WERI-Rb-1 (cell line): ENCODE measurements at regions not wholly inside any gene's neighbourhood (a gene's known extent, or its start where the extent isn't known, plus 50 kb on each side); places are given as distances from the start of the nearest gene placed in this dataset.

Experiments used
- DNase-seq: peaks from one replicate; pipeline ENCODE4 v3.0.0-alpha.2; 2020
- H3K27ac ChIP-seq: fragments of 250-450 bp; sonication (Bioruptor Pico); 2 replicates; pipeline ENCODE4 v1.5.1; 2020; ENCODE audit warnings: mild to moderate bottlenecking, moderate library complexity
- H3K27me3 ChIP-seq: fragments of 250-450 bp; sonication (Bioruptor Pico); 2 replicates; pipeline ENCODE4 v1.5.1; 2021; ENCODE audit warnings: mild to moderate bottlenecking, low read depth, moderate library complexity; ENCODE audit not compliant: insufficient read depth, severe bottlenecking
- H3K36me3 ChIP-seq: fragments of 250-450 bp; sonication (Bioruptor Pico); 2 replicates; pipeline ENCODE4 v1.5.1; 2020; ENCODE audit warnings: mild to moderate bottlenecking, moderate library complexity
- H3K4me3 ChIP-seq: 2 replicates; pipeline ENCODE4 v1.5.1; 2011; ENCODE audit warnings: low read depth, mild to moderate bottlenecking, control low read depth, low read length
- H3K9me3 ChIP-seq: fragments of 250-450 bp; sonication (Bioruptor Pico); 2 replicates; pipeline ENCODE4 v1.5.1; 2021; ENCODE audit warnings: mild to moderate bottlenecking, moderate library complexity; ENCODE audit not compliant: severe bottlenecking
- CTCF ChIP-seq: IDR thresholded peaks from 2 replicates; pipeline ENCODE4 v1.5.1; 2011; ENCODE audit warnings: low read depth, mild to moderate bottlenecking, control low read depth, inconsistent platforms, low read length

GRCh38 chr21:21806711-21807597 lies 808.7 kb downstream of the NCAM2 start:
- Histone ChIP-seq H3K36me3 (no peaks in the 10 kb centered on the region), H3K27ac (no peak overlapping the region), H3K27me3 (peaks cover 4% of the 10 kb centered on the region), H3K9me3 (no peaks in the 10 kb centered on the region), H3K4me3 (no peak overlapping the region)
- no peak for DNase-seq
- no peak for TF ChIP-seq CTCF

GRCh38 chr21:21807598-21807903 lies 809.3 kb downstream of the NCAM2 start:
- TF ChIP-seq CTCF = no peak
- DNase-seq = no peak

GRCh38 chr21:21813289-21813688 lies 815.1 kb downstream of the NCAM2 start:
- Histone ChIP-seq H3K36me3 (no peaks in the 10 kb centered on the region), H3K9me3 (no peaks in the 10 kb centered on the region), H3K27me3 (peaks cover 3% of the 10 kb centered on the region), H3K4me3 (no peak overlapping the region), H3K27ac (no peak overlapping the region)
- no peak for TF ChIP-seq CTCF
- DNase-seq = no peak

More at GRCh38 chr21:21807598-21807903, 809.3 kb downstream of the NCAM2 start:
- peaks cover 4% of the 10 kb centered on the region for H3K27me3 ChIP-seq
- no peaks in the 10 kb centered on the region for H3K36me3 ChIP-seq
- no peak overlapping the region for H3K27ac ChIP-seq
- no peaks in the 10 kb centered on the region for H3K9me3 ChIP-seq
- no peak overlapping the region for H3K4me3 ChIP-seq

GRCh38 chr21:21813934-21814333 lies 815.7 kb downstream of the NCAM2 start:
- Histone ChIP-seq H3K9me3 (no peaks in the 10 kb centered on the region), H3K27me3 (peaks cover 3% of the 10 kb centered on the region), H3K27ac (no peak overlapping the region), H3K4me3 (no peak overlapping the region), H3K36me3 (no peaks in the 10 kb centered on the region)
- DNase-seq = no peak
- TF ChIP-seq CTCF = no peak

GRCh38 chr21:21816778-21817177 lies 818.6 kb downstream of the NCAM2 start:
- no peak for DNase-seq
- no peaks in the 10 kb centered on the region for H3K9me3 ChIP-seq
- no peak overlapping the region for H3K4me3 ChIP-seq
- H3K27me3 ChIP-seq = peaks cover 10% of the 10 kb centered on the region
- no peaks in the 10 kb centered on the region for H3K36me3 ChIP-seq
- no peak for TF ChIP-seq CTCF
- no peak overlapping the region for H3K27ac ChIP-seq

- Histone ChIP-seq H3K36me3 (no peaks in the 10 kb centered on the region), H3K4me3 (no peak overlapping the region), H3K27me3 (peaks cover 8% of the 10 kb centered on the region), H3K27ac (no peak overlapping the region), H3K9me3 (no peaks in the 10 kb centered on the region)
- no peak for TF ChIP-seq CTCF
- peak; percentile 6 for DNase-seq
Observed at GRCh38 chr21:21818898-21819297, 820.7 kb downstream of the NCAM2 start.
